ENCODE measurements at regions not wholly inside any gene's neighbourhood (a gene's known extent, or its start where the extent isn't known, plus 50 kb on each side); places are given as distances from the start of the nearest gene placed in this dataset.

GRCh38 chr11:134541355-134541754 is 129.3 kb upstream of the B3GAT1 start:
- no peaks in the 10 kb centered on the region for H3K36me3 ChIP-seq (ENCODE audit: insufficient read depth, low read length)
- no peak overlapping the region for H2AFZ ChIP-seq (ENCODE audit: low read length)
- H3K4me1 ChIP-seq (ENCODE audit: insufficient read depth, low read length, poor library complexity, severe bottlenecking) = peaks cover 13% of the 10 kb centered on the region
- no peak overlapping the region for H3K4me3 ChIP-seq (ENCODE audit: low read length, poor library complexity, severe bottlenecking)
- H3K9ac ChIP-seq (ENCODE audit: low read depth, low read length, poor library complexity, severe bottlenecking) = no peak overlapping the region
- H3K9me2 ChIP-seq (replicated peaks; ENCODE audit: low read depth, low read length) = no peaks in the 10 kb centered on the region
- no peaks in the 10 kb centered on the region for H3K79me2 ChIP-seq (ENCODE audit: insufficient read depth, low read length)
- H3K9me3 ChIP-seq (ENCODE audit: insufficient read depth, low read depth, low read length) = peaks cover 34% of the 10 kb centered on the region; the same call in 1 of the 2 replicates
- TF ChIP-seq CTCF (conservative IDR thresholded peaks at IDR 0.05; ENCODE audit: low read length) = no peak
- no peak for TF ChIP-seq EZH2phosphoT487 (IDR thresholded peaks at IDR 0.05; ENCODE audit: borderline replicate concordance)
- H3K27me3 ChIP-seq (ENCODE audit: insufficient read depth, low read length, poor library complexity, severe bottlenecking) = no peaks in the 10 kb centered on the region
- H3F3A ChIP-seq (ENCODE audit: low read depth) = no peaks in the 10 kb centered on the region
- H3K4me2 ChIP-seq (ENCODE audit: low read depth, low read length, poor library complexity, severe bottlenecking) = no peak overlapping the region
- no peaks in the 10 kb centered on the region for H4K20me1 ChIP-seq (ENCODE audit: insufficient read depth, low read length, poor library complexity, severe bottlenecking)

GRCh38 chr11:134539285-134539684 is 127.2 kb upstream of the B3GAT1 start:
- Histone ChIP-seq H3K4me1 (ENCODE audit: insufficient read depth, low read length, poor library complexity, severe bottlenecking) (peaks cover 15% of the 10 kb centered on the region), H3K9me3 (ENCODE audit: insufficient read depth, low read depth, low read length) (peaks cover 27% of the 10 kb centered on the region; the same call in 1 of the 2 replicates), H2AFZ (ENCODE audit: low read length) (no peak overlapping the region), H3K4me3 (ENCODE audit: low read length, poor library complexity, severe bottlenecking) (no peak overlapping the region), H3K79me2 (ENCODE audit: insufficient read depth, low read length) (no peaks in the 10 kb centered on the region), H3F3A (ENCODE audit: low read depth) (no peaks in the 10 kb centered on the region), H3K9me2 (replicated peaks; ENCODE audit: low read depth, low read length) (no peaks in the 10 kb centered on the region), H3K9ac (ENCODE audit: low read depth, low read length, poor library complexity, severe bottlenecking) (no peak overlapping the region), H3K36me3 (ENCODE audit: insufficient read depth, low read length) (no peaks in the 10 kb centered on the region), H3K27me3 (ENCODE audit: insufficient read depth, low read length, poor library complexity, severe bottlenecking) (no peaks in the 10 kb centered on the region), H3K4me2 (ENCODE audit: low read depth, low read length, poor library complexity, severe bottlenecking) (no peak overlapping the region), H4K20me1 (ENCODE audit: insufficient read depth, low read length, poor library complexity, severe bottlenecking) (no peaks in the 10 kb centered on the region)
- TF ChIP-seq EZH2phosphoT487 (IDR thresholded peaks at IDR 0.05; ENCODE audit: borderline replicate concordance) = no peak
- TF ChIP-seq CTCF (conservative IDR thresholded peaks at IDR 0.05; ENCODE audit: low read length) = no peak

DNA sequence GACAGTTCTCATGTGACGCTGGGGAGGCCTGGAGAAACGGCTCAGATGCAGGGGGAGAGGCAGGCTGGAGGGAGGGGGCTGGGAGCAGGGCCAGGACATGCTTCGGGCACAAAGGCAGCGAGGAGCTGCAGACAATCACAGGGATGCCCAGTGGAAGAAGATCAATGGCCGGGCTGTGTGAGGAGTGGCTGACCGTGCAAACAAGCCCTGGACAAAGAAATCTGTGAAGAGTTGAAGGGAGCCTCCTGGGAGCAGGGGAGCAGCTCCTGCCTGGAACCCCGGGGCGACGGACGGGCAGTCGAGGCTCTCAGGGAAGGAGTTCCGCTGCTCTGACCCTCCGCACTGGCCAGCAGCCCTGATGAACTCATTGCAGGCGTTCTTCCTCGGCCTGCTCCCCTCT is 126.7 kb upstream of the B3GAT1 start:
- TF ChIP-seq CTCF (conservative IDR thresholded peaks at IDR 0.05; ENCODE audit: low read length) = no peak
- TF ChIP-seq EZH2phosphoT487 (IDR thresholded peaks at IDR 0.05; ENCODE audit: borderline replicate concordance) = no peak
- Histone ChIP-seq H2AFZ (ENCODE audit: low read length) (no peak overlapping the region), H3K4me2 (ENCODE audit: low read depth, low read length, poor library complexity, severe bottlenecking) (no peak overlapping the region), H3K4me3 (ENCODE audit: low read length, poor library complexity, severe bottlenecking) (no peak overlapping the region), H3K79me2 (ENCODE audit: insufficient read depth, low read length) (no peaks in the 10 kb centered on the region), H3K9me2 (replicated peaks; ENCODE audit: low read depth, low read length) (no peaks in the 10 kb centered on the region), H3K9me3 (ENCODE audit: insufficient read depth, low read depth, low read length) (peaks cover 22% of the 10 kb centered on the region; the same call in 1 of the 2 replicates), H4K20me1 (ENCODE audit: insufficient read depth, low read length, poor library complexity, severe bottlenecking) (no peaks in the 10 kb centered on the region), H3F3A (ENCODE audit: low read depth) (no peaks in the 10 kb centered on the region), H3K4me1 (ENCODE audit: insufficient read depth, low read length, poor library complexity, severe bottlenecking) (peaks cover 15% of the 10 kb centered on the region), H3K9ac (ENCODE audit: low read depth, low read length, poor library complexity, severe bottlenecking) (no peak overlapping the region), H3K27me3 (ENCODE audit: insufficient read depth, low read length, poor library complexity, severe bottlenecking) (no peaks in the 10 kb centered on the region), H3K36me3 (ENCODE audit: insufficient read depth, low read length) (no peaks in the 10 kb centered on the region)

Data from Loucy (cell line).